ENCODE measurements at regions not wholly inside any gene's neighbourhood (a gene's known extent, or its start where the extent isn't known, plus 50 kb on each side); places are given as distances from the start of the nearest gene placed in this dataset.

DNA sequence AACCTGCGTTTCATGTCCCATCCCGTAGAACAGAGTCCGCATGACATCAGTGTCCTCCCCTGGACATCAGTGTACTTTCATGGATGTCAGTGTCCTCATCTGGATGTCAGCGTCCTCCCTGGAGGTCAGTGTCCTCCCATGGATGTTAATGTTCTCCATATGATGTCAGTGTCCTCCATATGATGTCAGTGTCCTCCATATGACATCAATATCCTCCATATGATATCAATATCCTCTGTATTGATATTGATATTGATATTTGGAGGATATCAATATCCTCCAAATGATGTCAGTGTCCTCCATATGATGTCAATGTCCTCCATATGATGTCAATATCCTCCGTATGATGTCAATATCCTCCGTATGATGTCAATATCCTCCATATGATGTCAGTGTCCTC is 284.9 kb downstream of the AJAP1 start:
- TF ChIP-seq, protein P1, sequence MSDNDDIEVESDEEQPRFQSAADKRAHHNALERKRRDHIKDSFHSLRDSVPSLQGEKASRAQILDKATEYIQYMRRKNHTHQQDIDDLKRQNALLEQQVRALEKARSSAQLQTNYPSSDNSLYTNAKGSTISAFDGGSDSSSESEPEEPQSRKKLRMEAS (IDR thresholded peaks at IDR 0.05): no peak
- no peak for TF ChIP-seq EZH2 (IDR thresholded peaks at IDR 0.05)

Measured in HCT116 (cell line).